ENCODE measurements at regions not wholly inside any gene's neighbourhood (a gene's known extent, or its start where the extent isn't known, plus 50 kb on each side); places are given as distances from the start of the nearest gene placed in this dataset.

DNA sequence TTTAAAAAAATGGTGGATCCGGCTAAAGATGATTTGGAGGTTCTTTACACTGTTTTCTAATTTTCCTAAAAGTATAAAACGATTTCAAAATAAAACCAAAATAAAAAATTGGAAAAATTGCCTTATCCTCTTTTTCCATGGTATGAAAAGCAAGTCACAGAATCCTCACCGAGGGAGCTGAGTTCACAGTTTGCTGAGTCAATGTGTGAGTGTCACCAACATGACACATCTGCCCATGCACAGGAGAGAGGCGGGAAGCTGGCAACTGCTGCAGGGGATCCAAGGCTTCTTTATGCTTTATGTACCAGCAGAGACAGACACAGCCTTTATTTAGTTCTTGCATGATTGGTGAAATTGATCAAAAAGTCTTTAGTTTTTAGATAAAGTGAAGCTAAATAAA is 157.8 kb downstream of the TNFSF13B start:
- TF ChIP-seq YY1 (IDR thresholded peaks at IDR 0.05; ENCODE audit: low read depth), result no peak
- TF ChIP-seq, protein P1, sequence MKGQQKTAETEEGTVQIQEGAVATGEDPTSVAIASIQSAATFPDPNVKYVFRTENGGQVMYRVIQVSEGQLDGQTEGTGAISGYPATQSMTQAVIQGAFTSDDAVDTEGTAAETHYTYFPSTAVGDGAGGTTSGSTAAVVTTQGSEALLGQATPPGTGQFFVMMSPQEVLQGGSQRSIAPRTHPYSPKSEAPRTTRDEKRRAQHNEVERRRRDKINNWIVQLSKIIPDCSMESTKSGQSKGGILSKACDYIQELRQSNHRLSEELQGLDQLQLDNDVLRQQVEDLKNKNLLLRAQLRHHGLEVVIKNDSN (IDR thresholded peaks at IDR 0.05; ENCODE audit: borderline replicate concordance, low read depth), result no peak
- TF ChIP-seq, protein P2, sequence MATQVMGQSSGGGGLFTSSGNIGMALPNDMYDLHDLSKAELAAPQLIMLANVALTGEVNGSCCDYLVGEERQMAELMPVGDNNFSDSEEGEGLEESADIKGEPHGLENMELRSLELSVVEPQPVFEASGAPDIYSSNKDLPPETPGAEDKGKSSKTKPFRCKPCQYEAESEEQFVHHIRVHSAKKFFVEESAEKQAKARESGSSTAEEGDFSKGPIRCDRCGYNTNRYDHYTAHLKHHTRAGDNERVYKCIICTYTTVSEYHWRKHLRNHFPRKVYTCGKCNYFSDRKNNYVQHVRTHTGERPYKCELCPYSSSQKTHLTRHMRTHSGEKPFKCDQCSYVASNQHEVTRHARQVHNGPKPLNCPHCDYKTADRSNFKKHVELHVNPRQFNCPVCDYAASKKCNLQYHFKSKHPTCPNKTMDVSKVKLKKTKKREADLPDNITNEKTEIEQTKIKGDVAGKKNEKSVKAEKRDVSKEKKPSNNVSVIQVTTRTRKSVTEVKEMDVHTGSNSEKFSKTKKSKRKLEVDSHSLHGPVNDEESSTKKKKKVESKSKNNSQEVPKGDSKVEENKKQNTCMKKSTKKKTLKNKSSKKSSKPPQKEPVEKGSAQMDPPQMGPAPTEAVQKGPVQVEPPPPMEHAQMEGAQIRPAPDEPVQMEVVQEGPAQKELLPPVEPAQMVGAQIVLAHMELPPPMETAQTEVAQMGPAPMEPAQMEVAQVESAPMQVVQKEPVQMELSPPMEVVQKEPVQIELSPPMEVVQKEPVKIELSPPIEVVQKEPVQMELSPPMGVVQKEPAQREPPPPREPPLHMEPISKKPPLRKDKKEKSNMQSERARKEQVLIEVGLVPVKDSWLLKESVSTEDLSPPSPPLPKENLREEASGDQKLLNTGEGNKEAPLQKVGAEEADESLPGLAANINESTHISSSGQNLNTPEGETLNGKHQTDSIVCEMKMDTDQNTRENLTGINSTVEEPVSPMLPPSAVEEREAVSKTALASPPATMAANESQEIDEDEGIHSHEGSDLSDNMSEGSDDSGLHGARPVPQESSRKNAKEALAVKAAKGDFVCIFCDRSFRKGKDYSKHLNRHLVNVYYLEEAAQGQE (IDR thresholded peaks at IDR 0.05; ENCODE audit: low read depth, low read length), result no peak
- TF ChIP-seq, protein P3, sequence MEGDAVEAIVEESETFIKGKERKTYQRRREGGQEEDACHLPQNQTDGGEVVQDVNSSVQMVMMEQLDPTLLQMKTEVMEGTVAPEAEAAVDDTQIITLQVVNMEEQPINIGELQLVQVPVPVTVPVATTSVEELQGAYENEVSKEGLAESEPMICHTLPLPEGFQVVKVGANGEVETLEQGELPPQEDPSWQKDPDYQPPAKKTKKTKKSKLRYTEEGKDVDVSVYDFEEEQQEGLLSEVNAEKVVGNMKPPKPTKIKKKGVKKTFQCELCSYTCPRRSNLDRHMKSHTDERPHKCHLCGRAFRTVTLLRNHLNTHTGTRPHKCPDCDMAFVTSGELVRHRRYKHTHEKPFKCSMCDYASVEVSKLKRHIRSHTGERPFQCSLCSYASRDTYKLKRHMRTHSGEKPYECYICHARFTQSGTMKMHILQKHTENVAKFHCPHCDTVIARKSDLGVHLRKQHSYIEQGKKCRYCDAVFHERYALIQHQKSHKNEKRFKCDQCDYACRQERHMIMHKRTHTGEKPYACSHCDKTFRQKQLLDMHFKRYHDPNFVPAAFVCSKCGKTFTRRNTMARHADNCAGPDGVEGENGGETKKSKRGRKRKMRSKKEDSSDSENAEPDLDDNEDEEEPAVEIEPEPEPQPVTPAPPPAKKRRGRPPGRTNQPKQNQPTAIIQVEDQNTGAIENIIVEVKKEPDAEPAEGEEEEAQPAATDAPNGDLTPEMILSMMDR (IDR thresholded peaks at IDR 0.05), result no peak

Measured in SK-N-SH (cell line).